PC-3 (cell line): ENCODE measurements at regions not wholly inside any gene's neighbourhood (a gene's known extent, or its start where the extent isn't known, plus 50 kb on each side); places are given as distances from the start of the nearest gene placed in this dataset.

Source experiments
- ATAC-seq: fragments of 200-7000 bp; cut with Tn5 transposase; 2 replicates; pipeline ENCODE4 v1.9.1; 2020; ENCODE audit warnings: mild to moderate bottlenecking, moderate library complexity
- BruUV-seq: library from RNA; stranded (reverse); fragments of 400-500 nt; replicated peaks from 2 replicates; lab custom pipeline; 2021; lab: Mats Ljungman, UMichigan
- CTCF ChIA-PET: fragments of 300-600 bp; sonication (Branson Sonifier 250); formaldehyde crosslinking; loops from one replicate; lab custom pipeline; 2022; ENCODE audit warnings: antibody characterized with exemption; lab: Charles Lee
- POLR2A ChIA-PET: fragments of 300-600 bp; sonication (Branson Sonifier 250); formaldehyde crosslinking; loops from one replicate; lab custom pipeline; 2022; ENCODE audit warnings: antibody characterized with exemption; ENCODE audit not compliant: unreplicated experiment; lab: Charles Lee
- DNase-seq: peaks from one replicate; pipeline ENCODE4 v3.0.0-alpha.2; 2015
- H2AFZ ChIP-seq: fragments of 300-600 bp; sonication (generic); 2 replicates; pipeline ENCODE4 v1.6.0; 2016; ENCODE audit warnings: antibody characterized with exemption, low read length
- H3F3A ChIP-seq: fragments of 300-600 bp; sonication (generic); one replicate; pipeline ENCODE4 v1.6.0; 2017; ENCODE audit warnings: antibody characterized with exemption, low read length, control low read depth, mild to moderate bottlenecking; ENCODE audit not compliant: unreplicated experiment
- H3K27ac ChIP-seq: fragments of 300-600 bp; sonication (generic); 2 replicates; pipeline ENCODE4 v1.5.1; 2016; ENCODE audit warnings: mild to moderate bottlenecking, low read length
- H3K27me3 ChIP-seq: fragments of 300-600 bp; sonication (generic); 2 replicates; pipeline ENCODE4 v1.6.1; 2016; ENCODE audit warnings: low read length, mixed read lengths
- H3K36me3 ChIP-seq: fragments of 300-600 bp; sonication (generic); 2 replicates; pipeline ENCODE4 v1.6.1; 2016; ENCODE audit warnings: low read depth, mixed run types, low read length, mixed read lengths
- H3K4me1 ChIP-seq: fragments of 300-600 bp; sonication (generic); 2 replicates; pipeline ENCODE4 v1.5.1; 2016; ENCODE audit warnings: low read length; ENCODE audit not compliant: insufficient read depth
- H3K4me2 ChIP-seq: fragments of 300-600 bp; sonication (generic); 2 replicates; pipeline ENCODE4 v1.6.0; 2016; ENCODE audit warnings: low read length
- H3K4me3 ChIP-seq: fragments of 300-600 bp; sonication (generic); 2 replicates; pipeline ENCODE4 v1.5.1; 2016; ENCODE audit warnings: mild to moderate bottlenecking, low read length, mixed read lengths
- H3K79me2 ChIP-seq: fragments of 300-600 bp; sonication (generic); 2 replicates; pipeline ENCODE4 v1.6.1; 2017; ENCODE audit warnings: low read length, mixed read lengths
- H3K9ac ChIP-seq: fragments of 300-600 bp; sonication (generic); 2 replicates; pipeline ENCODE4 v1.6.0; 2016; ENCODE audit warnings: mild to moderate bottlenecking, low read length
- H3K9me2 ChIP-seq: fragments of 300-600 bp; sonication (generic); replicated peaks from 2 replicates; pipeline ENCODE4 v1.6.1; 2016; ENCODE audit warnings: mixed run types, low read length, mixed read lengths
- H3K9me3 ChIP-seq: fragments of 300-600 bp; sonication (generic); 2 replicates; pipeline ENCODE4 v1.6.1; 2016; ENCODE audit warnings: low read length, mixed read lengths
- H4K20me1 ChIP-seq: fragments of 300-600 bp; sonication (generic); 2 replicates; pipeline ENCODE4 v1.6.1; 2016; ENCODE audit warnings: low read length, mixed read lengths
- CTCF ChIP-seq: fragments of 300-600 bp; sonication (generic); conservative IDR thresholded peaks from 2 replicates; pipeline ENCODE4 v1.5.1; 2017; ENCODE audit warnings: antibody characterized with exemption, low read depth, mild to moderate bottlenecking, low read length
- EZH2 ChIP-seq: fragments of 300-600 bp; sonication (generic); IDR thresholded peaks from one replicate; pipeline ENCODE4 v1.6.1; 2017; ENCODE audit warnings: antibody characterized with exemption, mild to moderate bottlenecking, low read length; ENCODE audit not compliant: unreplicated experiment
- EZH2phosphoT487 ChIP-seq: fragments of 300-600 bp; sonication (generic); IDR thresholded peaks from 2 replicates; pipeline ENCODE4 v1.6.1; 2018; ENCODE audit warnings: mild to moderate bottlenecking, antibody characterized with exemption, low read length, borderline replicate concordance
- intact Hi-C: fragments of 100-400 bp; cut with micrococcal nuclease; formaldehyde crosslinking; loops from 2 replicates; pipeline ENCODE4 v1.9.0; 2023

DNA sequence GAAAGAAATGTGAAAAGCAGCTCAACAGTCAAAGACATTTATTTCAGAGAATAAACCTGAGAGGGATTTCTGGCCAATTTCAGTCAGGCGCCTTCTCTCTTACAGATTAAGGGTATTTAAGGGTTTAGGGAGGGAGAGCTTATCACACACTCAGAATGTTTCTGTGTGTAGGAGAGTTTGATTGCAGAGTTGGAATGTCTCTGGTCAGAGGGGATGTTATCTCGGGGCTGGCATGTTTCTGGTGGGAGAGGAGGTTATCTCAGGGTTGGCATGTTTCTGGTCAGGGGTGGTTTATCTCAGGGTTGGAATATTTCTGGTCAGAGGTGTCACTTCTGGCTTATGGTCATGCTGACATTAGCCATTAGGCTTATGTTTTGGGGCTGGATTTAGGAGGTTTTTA, 1920.5 kb upstream of the PCDH7 start:
- H3K4me1 ChIP-seq: no peaks in the 10 kb centered on the region
- no peak overlapping the region for H3K27ac ChIP-seq
- DNase-seq (no peak), ATAC-seq (no peak)
- no TSS peak for BruUV-seq
- no peaks in the 10 kb centered on the region for H3K9me2 ChIP-seq
- POLR2A ChIA-PET: no interaction called here
- H4K20me1 ChIP-seq: no peaks in the 10 kb centered on the region
- H3K4me3 ChIP-seq: no peak overlapping the region
- H2AFZ ChIP-seq: no peak overlapping the region
- CTCF ChIA-PET: no interaction called here
- intact Hi-C loops: no loop called here
- H3K79me2 ChIP-seq: no peaks in the 10 kb centered on the region
- no peak overlapping the region for H3K9ac ChIP-seq
- H3F3A ChIP-seq: no peaks in the 10 kb centered on the region
- no peaks in the 10 kb centered on the region for H3K36me3 ChIP-seq
- no peak overlapping the region for H3K4me2 ChIP-seq
- no peak for TF ChIP-seq EZH2
- no peak for TF ChIP-seq EZH2phosphoT487
- no peak for TF ChIP-seq CTCF
- H3K27me3 ChIP-seq: no peaks in the 10 kb centered on the region
- no peaks in the 10 kb centered on the region for H3K9me3 ChIP-seq

DNA sequence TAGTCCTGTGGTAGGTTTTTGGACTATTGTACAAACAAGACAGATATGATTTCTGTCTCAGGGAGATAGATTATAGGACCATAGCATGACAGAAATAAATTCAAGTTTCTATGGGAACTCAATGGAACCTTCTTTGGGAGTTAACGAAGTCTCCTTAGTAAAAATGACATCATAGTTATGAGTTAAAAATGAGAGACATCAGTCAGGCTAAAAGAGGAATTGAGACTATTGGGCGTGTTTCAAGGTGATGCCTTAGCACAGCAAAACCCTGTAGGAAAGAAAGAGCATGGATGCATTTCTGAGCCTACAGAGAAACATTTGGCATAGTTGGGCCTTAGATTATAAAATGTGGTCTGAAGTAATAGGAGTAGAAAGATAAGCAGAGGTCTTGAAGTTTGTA, 1909.1 kb upstream of the PCDH7 start:
- H3K9ac ChIP-seq: no peak overlapping the region
- no peaks in the 10 kb centered on the region for H3K79me2 ChIP-seq
- intact Hi-C loops: no loop called here
- no peaks in the 10 kb centered on the region for H3K36me3 ChIP-seq
- CTCF ChIA-PET: no interaction called here
- H3K27me3 ChIP-seq: no peaks in the 10 kb centered on the region
- no peaks in the 10 kb centered on the region; the same call in 1 of the 2 replicates for H3K9me3 ChIP-seq
- no peak overlapping the region for H3K4me2 ChIP-seq
- H3F3A ChIP-seq: no peaks in the 10 kb centered on the region
- no peak overlapping the region for H3K4me3 ChIP-seq
- no peak overlapping the region for H3K27ac ChIP-seq
- ATAC-seq (no peak), DNase-seq (no peak)
- H3K9me2 ChIP-seq: no peaks in the 10 kb centered on the region
- POLR2A ChIA-PET: no interaction called here
- H4K20me1 ChIP-seq: no peaks in the 10 kb centered on the region
- no TSS peak for BruUV-seq
- H2AFZ ChIP-seq: no peak overlapping the region
- H3K4me1 ChIP-seq: no peaks in the 10 kb centered on the region
- no peak for TF ChIP-seq EZH2
- TF ChIP-seq EZH2phosphoT487: no peak
- no peak for TF ChIP-seq CTCF

GRCh38 chr4:28822163-28822562, 1898.0 kb upstream of the PCDH7 start:
- no peaks in the 10 kb centered on the region for H3K27me3 ChIP-seq
- POLR2A ChIA-PET: no interaction called here
- H4K20me1 ChIP-seq: no peaks in the 10 kb centered on the region
- no peak overlapping the region for H3K4me2 ChIP-seq
- BruUV-seq: no TSS peak
- CTCF ChIA-PET: no interaction called here
- H3K36me3 ChIP-seq: no peaks in the 10 kb centered on the region
- H3K9me3 ChIP-seq: no peaks in the 10 kb centered on the region
- H3F3A ChIP-seq: no peaks in the 10 kb centered on the region
- no peak overlapping the region for H3K27ac ChIP-seq
- TF ChIP-seq EZH2phosphoT487 (no peak), CTCF (no peak), EZH2 (no peak)
- H3K4me3 ChIP-seq: no peak overlapping the region
- no peaks in the 10 kb centered on the region for H3K9me2 ChIP-seq
- no peak overlapping the region for H3K9ac ChIP-seq
- no peak for DNase-seq
- no peaks in the 10 kb centered on the region for H3K4me1 ChIP-seq
- ATAC-seq: no peak
- no peak overlapping the region for H2AFZ ChIP-seq
- no peaks in the 10 kb centered on the region for H3K79me2 ChIP-seq
- intact Hi-C loops: no loop called here
